GM19467 (cell line): ENCODE measurements at regions not wholly inside any gene's neighbourhood (a gene's known extent, or its start where the extent isn't known, plus 50 kb on each side); places are given as distances from the start of the nearest gene placed in this dataset.
"Not testable (repeated sequence)": the region's sequence is repeated elsewhere in the genome, so short reads cannot be mapped to it uniquely, and the experiment has no call there.

Experiments
- ATAC-seq: cut with Tn5 transposase; IDR thresholded peaks from one replicate; pipeline ENCODE4 v1.9.1; 2021; ENCODE audit warnings: mild to moderate bottlenecking, moderate library complexity; ENCODE audit not compliant: unreplicated experiment

GRCh38 chr10:109418795-109419194, 504.5 kb downstream of the XPNPEP1 start:
- no peak for ATAC-seq

- no peak for ATAC-seq
Measured at GRCh38 chr10:109417803-109418202, 505.5 kb downstream of the XPNPEP1 start.

DNA sequence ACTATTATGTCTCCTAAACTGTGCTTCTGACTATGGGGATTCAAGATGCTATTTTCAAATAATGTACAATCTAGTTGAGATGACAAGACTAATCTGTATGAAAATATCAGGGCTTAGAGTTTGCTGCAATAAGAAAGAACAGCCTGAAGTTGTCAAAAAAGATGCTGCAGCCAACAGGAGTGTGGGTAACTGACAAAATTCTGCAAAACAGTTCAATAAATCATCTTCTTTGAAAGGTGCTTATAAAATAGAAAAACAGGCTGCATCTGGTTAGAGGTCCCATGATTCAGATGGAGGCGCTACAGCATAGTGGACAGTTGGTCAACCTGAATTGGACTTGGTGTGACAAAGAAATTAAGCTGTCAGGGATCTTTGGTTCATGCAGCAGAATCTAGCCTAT, 511.0 kb downstream of the XPNPEP1 start:
- no peak for ATAC-seq

GRCh38 chr10:109411917-109412316, 511.4 kb downstream of the XPNPEP1 start:
- ATAC-seq, result no peak

GRCh38 chr10:109405338-109405737, 518.0 kb downstream of the XPNPEP1 start:
- no peak for ATAC-seq

- ATAC-seq, result no peak
Measured at GRCh38 chr10:109403551-109403950, 519.8 kb downstream of the XPNPEP1 start.

DNA sequence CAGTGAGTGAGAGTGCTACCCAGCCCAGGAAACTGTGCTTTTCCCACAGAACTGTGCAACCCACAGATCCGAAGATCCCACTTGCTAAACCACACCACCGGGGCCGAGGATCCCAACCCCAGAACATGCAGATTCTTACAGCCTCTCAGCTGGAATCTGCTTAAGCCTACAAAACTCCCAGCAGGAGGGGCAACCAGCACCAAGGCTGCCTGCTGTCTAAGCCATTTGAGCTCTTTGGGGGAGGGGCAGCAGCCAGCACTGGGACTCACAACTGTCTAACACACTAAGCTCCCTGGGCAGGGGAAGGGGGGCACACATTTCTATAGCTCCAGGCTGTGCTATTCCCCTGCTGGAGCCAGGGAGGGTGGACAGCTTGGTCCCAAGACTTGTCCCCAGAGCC, 529.9 kb downstream of the XPNPEP1 start:
- ATAC-seq, result no peak

- no peak for ATAC-seq
Measured at GRCh38 chr10:109386921-109387320, 536.4 kb downstream of the XPNPEP1 start.

GRCh38 chr10:109386101-109386500, 537.2 kb downstream of the XPNPEP1 start:
- no peak for ATAC-seq

- no peak for ATAC-seq
Measured at GRCh38 chr10:109379186-109379585, 544.1 kb downstream of the XPNPEP1 start.

DNA sequence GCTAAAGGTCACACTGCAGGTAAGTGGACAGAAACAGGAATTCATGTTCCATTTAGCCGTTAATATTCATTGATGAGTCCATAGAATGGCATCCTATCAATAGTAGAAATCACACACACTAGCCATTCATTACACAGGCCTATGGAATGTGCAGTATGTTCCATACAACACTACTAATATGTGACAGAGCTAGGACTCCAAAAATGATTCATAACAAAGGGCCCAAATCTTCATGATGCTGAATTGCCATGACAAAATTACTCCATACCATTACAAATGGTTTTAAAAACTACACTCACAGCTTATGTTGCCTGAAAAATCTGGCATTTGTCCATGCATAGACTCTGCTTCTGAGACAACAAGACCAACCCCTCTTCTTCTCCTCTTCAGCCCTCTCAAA, 549.1 kb downstream of the XPNPEP1 start:
- no peak for ATAC-seq

DNA sequence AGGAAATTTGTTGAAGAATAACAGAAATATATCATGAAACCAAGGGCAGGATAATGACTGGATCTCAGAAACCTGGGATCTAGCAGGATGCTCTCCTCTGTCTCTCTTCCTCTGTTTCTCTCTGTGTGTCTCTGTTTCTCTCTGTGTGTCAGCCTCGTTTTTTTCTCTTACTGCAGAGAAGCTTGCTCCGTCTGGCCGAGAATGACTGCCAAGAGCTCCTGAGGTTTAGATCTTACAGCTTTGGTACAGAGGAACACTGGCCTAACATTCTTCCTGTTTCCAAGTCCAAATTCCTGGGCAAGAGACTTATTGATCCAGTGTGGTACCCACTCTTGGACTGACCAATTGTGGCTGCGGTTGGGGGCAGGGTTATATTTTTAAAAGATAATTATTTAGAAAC, 564.0 kb downstream of the XPNPEP1 start:
- ATAC-seq, result no peak

- no peak for ATAC-seq
Measured at GRCh38 chr10:109358325-109358724, 565.0 kb downstream of the XPNPEP1 start.

DNA sequence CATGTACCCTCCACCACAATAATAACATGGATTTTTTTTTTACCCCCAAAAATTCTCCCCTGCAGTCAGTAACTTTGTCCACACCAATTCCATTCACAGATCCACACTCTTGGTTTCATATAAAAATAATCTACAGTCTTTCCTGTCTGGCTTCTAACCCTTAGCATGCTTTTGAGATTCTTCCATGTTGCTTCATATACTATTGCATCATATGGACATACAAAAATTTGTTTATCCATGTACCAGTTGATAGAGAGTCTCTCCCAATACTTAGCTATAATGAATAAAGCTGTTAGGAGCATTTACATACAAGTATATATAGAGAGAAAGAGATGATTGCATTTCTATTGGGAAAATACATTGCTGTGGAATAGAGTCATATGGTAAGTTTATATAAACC, 575.0 kb downstream of the XPNPEP1 start:
- ATAC-seq, result no peak

DNA sequence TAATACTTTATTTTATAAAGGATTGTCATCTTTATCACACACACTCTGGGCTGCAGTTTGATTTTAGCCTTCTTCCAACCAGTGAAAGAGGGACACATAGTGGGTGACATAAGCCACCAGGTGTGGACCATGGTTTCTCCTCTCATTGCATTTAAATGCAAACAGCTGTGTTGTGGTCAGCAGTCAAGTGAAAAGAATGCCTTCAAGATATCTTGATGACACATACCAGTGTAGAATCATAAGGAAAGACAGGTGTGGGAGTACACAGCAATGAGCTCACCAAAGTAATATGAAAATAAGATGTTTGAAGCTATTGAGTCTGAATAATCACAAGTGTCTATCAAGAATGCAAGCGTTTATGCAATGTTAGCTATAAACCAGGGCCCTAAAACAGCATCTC, 580.0 kb downstream of the XPNPEP1 start:
- ATAC-seq, result no peak

GRCh38 chr10:109341986-109342385, 581.3 kb downstream of the XPNPEP1 start:
- ATAC-seq, result no peak

DNA sequence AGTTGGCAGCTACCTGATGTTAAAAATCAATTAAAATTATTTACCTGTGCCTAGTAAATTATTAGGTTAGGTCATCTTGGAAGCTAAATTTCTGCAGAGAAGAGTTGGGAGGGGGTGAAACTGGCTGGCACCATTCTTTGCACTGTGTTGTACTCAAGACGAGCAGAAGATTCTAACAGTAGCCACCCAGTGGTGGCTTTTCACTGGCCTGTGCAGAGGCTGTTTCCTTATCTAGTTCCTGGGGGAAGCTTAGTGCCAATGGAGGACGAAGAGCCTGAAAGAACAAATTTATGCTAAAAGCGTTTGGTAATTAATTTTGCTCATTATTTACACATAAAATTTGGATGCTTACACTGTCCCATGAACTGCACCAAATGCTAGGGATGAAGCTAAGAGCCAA, 595.3 kb downstream of the XPNPEP1 start:
- ATAC-seq, result no peak

DNA sequence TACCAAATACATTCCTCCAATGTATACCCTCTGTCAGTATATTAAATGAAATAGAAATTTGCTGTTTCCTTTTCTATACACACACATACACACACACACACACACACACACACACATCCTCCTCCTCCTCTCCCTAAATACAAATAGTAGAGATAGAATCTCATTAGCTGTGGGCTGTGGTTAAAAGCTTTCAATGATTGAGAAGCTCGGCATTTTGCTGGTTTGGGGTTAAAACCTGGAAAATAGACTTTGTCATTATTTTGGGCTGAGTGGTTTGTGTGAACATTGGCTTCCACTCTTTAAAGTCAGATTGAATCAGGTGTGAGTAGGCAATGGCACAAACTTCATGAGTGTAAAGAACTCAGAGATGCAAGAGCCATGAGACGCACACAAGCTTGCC, 596.0 kb downstream of the XPNPEP1 start:
- no peak for ATAC-seq

DNA sequence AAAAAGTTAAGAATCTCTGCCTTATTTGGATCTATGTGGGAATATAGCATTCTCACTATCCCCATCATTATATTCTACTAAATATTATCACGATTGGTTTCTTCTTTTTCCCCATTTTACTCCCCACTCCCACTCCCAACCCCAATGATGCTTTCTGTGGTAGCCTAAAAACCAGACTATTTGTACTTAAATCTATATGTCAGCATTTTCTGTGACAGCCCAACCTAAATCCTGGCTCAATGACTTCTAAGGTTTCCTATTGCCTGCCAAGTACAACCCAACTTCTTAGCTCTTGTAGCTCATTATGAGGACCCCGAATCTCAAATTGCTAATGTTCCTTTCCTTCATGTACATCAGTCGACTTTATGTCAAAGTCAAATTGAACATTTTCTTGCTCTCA, 598.6 kb downstream of the XPNPEP1 start:
- ATAC-seq, result no peak

GRCh38 chr10:109317746-109318366, 605.5 kb downstream of the XPNPEP1 start:
- no peak for ATAC-seq

- ATAC-seq, result not testable (repeated sequence)
Measured at GRCh38 chr10:109314016-109314415, 609.3 kb downstream of the XPNPEP1 start.

DNA sequence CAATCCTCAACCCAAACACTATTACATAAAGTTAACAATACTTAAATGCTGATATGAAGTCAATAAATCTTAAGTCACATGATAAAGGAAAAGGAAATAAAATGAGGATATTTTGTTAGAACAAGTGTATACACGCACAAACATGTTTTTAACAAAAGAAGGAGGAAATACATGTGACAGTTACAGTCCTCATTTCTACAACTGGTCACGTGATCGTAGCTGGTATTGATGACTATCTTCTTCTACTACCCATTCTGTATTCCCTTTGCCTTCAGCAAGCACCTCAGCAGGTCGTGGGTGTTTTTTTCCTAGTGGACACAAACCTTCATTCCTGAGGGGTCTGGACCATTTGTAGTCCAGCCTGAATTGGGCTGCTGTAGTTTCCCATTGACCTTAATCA, 610.8 kb downstream of the XPNPEP1 start:
- not testable (repeated sequence) for ATAC-seq

DNA sequence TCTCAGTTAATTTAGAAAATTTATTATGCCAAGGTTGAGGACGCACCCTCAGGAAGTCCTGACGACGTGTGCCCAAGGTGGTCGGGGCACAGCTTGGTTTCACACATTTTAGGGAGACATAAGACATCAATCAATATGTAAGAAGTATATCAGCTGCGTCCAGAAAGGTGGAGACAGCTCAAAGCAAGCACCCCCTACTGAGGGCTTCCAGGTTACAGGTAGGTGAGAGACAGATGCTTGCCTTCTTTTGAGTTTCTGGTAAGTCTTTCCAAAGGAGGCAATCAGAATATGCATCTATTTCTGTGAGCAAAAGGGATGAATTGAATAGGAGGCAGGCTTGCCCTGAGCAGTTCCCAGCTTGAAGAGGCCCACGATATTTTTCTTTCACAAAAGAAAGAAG, 614.3 kb downstream of the XPNPEP1 start:
- ATAC-seq, result no peak
